Stimulated activated CD8-positive, alpha-beta memory T cell treated with anti-CD3 and anti-CD28 coated beads, Interleukin-7, amount 100 ng/mL, for 4 hours (primary cell): ENCODE measurements at regions not wholly inside any gene's neighbourhood (a gene's known extent, or its start where the extent isn't known, plus 50 kb on each side); places are given as distances from the start of the nearest gene placed in this dataset.
"Not testable (repeated sequence)": the region's sequence is repeated elsewhere in the genome, so short reads cannot be mapped to it uniquely, and the experiment has no call there.

Source experiments
- DNase-seq, 2 donors: peaks; one replicate each; pipeline ENCODE4 v3.0.0-alpha.2; 2020; ENCODE audit warnings: low read depth in 2 of 2

- peak; percentile 48 to 55 for DNase-seq
These were observed 452.3 kb upstream of the ID2 start for GRCh38 chr2:8229546-8229986.

- DNase-seq: no peak
These were observed 451.4 kb upstream of the ID2 start for GRCh38 chr2:8230466-8230865.

GRCh38 chr2:8231902-8232301 is 450.0 kb upstream of the ID2 start:
- DNase-seq: no peak

GRCh38 chr2:8232871-8233270 is 449.0 kb upstream of the ID2 start:
- DNase-seq: no peak

GRCh38 chr2:8234253-8234652 is 447.6 kb upstream of the ID2 start:
- DNase-seq: no peak

GRCh38 chr2:8234757-8235374 is 447.0 kb upstream of the ID2 start:
- DNase-seq: no peak

- no peak for DNase-seq
These were observed 446.4 kb upstream of the ID2 start for GRCh38 chr2:8235419-8235818.

GRCh38 chr2:8236391-8236790 is 445.5 kb upstream of the ID2 start:
- DNase-seq: no peak

- no peak for DNase-seq
These were observed 443.2 kb upstream of the ID2 start for GRCh38 chr2:8238521-8239230.

- no peak for DNase-seq
These were observed 442.2 kb upstream of the ID2 start for GRCh38 chr2:8239531-8240088.

- DNase-seq: no peak
These were observed 440.5 kb upstream of the ID2 start for GRCh38 chr2:8241317-8241716.

- no peak for DNase-seq
These were observed 439.1 kb upstream of the ID2 start for GRCh38 chr2:8242739-8243138.

GRCh38 chr2:8243748-8244400 is 438.0 kb upstream of the ID2 start:
- DNase-seq: no peak

- DNase-seq: no peak
These were observed 437.2 kb upstream of the ID2 start for GRCh38 chr2:8244639-8245038.

- no peak for DNase-seq
These were observed 435.7 kb upstream of the ID2 start for GRCh38 chr2:8246137-8246536.

- no peak for DNase-seq
These were observed 433.8 kb upstream of the ID2 start for GRCh38 chr2:8247905-8248622.

- no peak for DNase-seq
These were observed 433.3 kb upstream of the ID2 start for GRCh38 chr2:8248623-8248957.

GRCh38 chr2:8249141-8249540 is 432.7 kb upstream of the ID2 start:
- DNase-seq: no peak

- DNase-seq: no peak
These were observed 432.1 kb upstream of the ID2 start for GRCh38 chr2:8249769-8250168.

GRCh38 chr2:8250290-8250689 is 431.6 kb upstream of the ID2 start:
- DNase-seq: not testable (repeated sequence)

GRCh38 chr2:8251291-8251690 is 430.6 kb upstream of the ID2 start:
- DNase-seq: no peak

GRCh38 chr2:8251856-8252255 is 430.0 kb upstream of the ID2 start:
- no peak for DNase-seq
